VCaP (cell line): ENCODE measurements at regions not wholly inside any gene's neighbourhood (a gene's known extent, or its start where the extent isn't known, plus 50 kb on each side); places are given as distances from the start of the nearest gene placed in this dataset.

ENCODE experiments used
- H3K27ac ChIP-seq: fragments of 450-650 bp; 2 replicates; pipeline ENCODE4 v1.5.1; 2017
- TF ChIP-seq, protein P1 (sequence below): fragments of 450-650 bp; conservative IDR thresholded peaks from 2 replicates; pipeline ENCODE4 v1.5.1; 2017; ENCODE audit warnings: mild to moderate bottlenecking, moderate library complexity

DNA sequence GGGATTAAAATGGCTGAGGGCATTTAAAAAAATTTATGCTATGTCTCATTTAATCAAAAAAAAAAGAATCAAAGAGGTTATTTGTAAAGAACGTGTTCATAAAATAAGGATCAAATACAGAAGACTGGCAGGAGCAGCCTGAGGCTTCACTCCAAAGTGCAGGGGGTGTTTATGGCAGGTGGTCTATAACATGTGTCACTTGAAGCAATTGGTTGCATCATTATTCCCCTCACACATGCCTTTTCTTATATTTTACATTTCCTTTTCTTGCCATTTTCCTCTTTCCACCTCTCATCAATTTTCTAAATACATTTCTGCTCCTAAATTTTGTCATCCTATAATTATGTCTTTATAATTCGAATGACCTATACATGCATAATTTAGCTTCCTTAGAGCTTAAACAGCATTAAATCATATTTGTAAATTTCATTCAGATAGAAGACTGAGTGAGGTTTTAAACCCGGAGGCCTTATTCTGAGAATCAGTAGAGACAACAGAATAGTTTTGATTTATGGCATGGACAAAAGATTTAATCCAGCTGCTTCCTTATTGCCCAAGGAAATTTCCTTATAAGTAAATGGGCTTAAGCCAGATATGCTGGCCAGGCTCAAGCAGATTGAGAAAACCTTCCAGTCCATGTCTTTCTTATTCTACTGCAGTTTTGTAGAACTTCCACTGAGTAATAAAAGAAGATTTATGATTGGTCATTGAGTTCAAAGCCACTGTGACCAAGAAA lies 322.8 kb downstream of the TGFB2 start:
- no peak overlapping the region for H3K27ac ChIP-seq
- TF ChIP-seq, protein P1, sequence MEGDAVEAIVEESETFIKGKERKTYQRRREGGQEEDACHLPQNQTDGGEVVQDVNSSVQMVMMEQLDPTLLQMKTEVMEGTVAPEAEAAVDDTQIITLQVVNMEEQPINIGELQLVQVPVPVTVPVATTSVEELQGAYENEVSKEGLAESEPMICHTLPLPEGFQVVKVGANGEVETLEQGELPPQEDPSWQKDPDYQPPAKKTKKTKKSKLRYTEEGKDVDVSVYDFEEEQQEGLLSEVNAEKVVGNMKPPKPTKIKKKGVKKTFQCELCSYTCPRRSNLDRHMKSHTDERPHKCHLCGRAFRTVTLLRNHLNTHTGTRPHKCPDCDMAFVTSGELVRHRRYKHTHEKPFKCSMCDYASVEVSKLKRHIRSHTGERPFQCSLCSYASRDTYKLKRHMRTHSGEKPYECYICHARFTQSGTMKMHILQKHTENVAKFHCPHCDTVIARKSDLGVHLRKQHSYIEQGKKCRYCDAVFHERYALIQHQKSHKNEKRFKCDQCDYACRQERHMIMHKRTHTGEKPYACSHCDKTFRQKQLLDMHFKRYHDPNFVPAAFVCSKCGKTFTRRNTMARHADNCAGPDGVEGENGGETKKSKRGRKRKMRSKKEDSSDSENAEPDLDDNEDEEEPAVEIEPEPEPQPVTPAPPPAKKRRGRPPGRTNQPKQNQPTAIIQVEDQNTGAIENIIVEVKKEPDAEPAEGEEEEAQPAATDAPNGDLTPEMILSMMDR = no peak

- no peak overlapping the region for H3K27ac ChIP-seq
- TF ChIP-seq, protein P1 = no peak
Observed at GRCh38 chr1:218669431-218669830, 324.3 kb downstream of the TGFB2 start.

GRCh38 chr1:218670875-218671274 lies 325.7 kb downstream of the TGFB2 start:
- TF ChIP-seq, protein P1 = no peak
- peak overlapping the region; percentile 56 for H3K27ac ChIP-seq

- TF ChIP-seq, protein P1 = no peak
- peak overlapping the region; percentile 56 for H3K27ac ChIP-seq
Observed at GRCh38 chr1:218671573-218671972, 326.4 kb downstream of the TGFB2 start.

DNA sequence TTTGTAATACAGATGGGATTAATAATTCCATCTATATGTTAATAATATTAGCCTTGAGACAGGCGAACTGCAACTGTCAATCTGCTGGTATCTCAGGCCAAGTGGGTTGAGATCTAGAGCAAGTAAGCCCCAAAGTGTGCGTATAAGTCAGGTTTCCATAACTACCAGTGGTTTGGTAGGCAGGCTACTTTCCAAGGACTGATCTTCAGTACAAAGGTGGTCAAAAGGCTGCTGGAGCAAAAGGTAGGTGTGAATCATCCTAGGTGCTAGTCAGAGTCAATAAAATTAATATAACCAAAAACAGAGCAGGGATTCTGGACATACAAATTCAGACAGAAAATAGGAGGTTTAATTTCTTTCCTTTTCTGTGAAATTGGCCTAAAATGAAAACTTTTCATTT lies 328.0 kb downstream of the TGFB2 start:
- TF ChIP-seq, protein P1 = no peak
- no peak overlapping the region for H3K27ac ChIP-seq

- TF ChIP-seq, protein P1 = peak; percentile 12; the same call in 1 of the 2 replicates
- H3K27ac ChIP-seq = no peak overlapping the region
Observed at GRCh38 chr1:218674280-218674773, 329.2 kb downstream of the TGFB2 start.

DNA sequence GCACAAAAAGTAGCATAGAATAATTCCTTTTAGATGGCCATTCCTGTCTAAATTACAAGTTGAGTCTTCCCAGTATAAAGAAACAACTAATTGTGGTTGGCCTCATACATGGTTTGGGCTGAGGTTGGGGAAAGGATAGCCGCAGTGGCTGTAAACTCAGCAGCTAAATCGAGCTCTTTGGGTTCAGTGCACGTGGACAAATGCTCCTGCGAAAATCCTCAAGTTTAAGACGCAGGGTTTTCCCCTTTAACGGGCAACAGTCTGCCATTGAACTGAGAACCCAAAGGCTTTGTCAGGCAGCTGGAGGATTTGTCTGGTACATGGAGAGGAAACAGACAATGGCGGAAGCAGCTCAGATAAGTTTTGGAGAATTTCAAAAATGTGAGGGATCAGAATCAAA lies 331.9 kb downstream of the TGFB2 start:
- TF ChIP-seq, protein P1 = no peak
- no peak overlapping the region for H3K27ac ChIP-seq
